HG02840 (cell line): ENCODE measurements at regions not wholly inside any gene's neighbourhood (a gene's known extent, or its start where the extent isn't known, plus 50 kb on each side); places are given as distances from the start of the nearest gene placed in this dataset.

Experiments used
- ATAC-seq: cut with Tn5 transposase; IDR thresholded peaks from one replicate; pipeline ENCODE4 v1.9.1; 2021; ENCODE audit warnings: mild to moderate bottlenecking, moderate library complexity, moderate number of reproducible peaks; ENCODE audit not compliant: unreplicated experiment, low FRiP score

- no peak for ATAC-seq
Observed at GRCh38 chr12:25058012-25058411, 109.1 kb upstream of the BCAT1 start.

- no peak for ATAC-seq
Observed at GRCh38 chr12:25056486-25057130, 107.7 kb upstream of the BCAT1 start.

GRCh38 chr12:25056011-25056410 is 107.1 kb upstream of the BCAT1 start:
- no peak for ATAC-seq

GRCh38 chr12:25054783-25055144 is 105.9 kb upstream of the BCAT1 start:
- no peak for ATAC-seq

- ATAC-seq = no peak
Observed at GRCh38 chr12:25054076-25054782, 105.3 kb upstream of the BCAT1 start.

- ATAC-seq = no peak
Observed at GRCh38 chr12:25052914-25053211, 104.0 kb upstream of the BCAT1 start.

GRCh38 chr12:25052196-25052913 is 103.5 kb upstream of the BCAT1 start:
- peak; percentile 76 for ATAC-seq

GRCh38 chr12:25051656-25052195 is 102.8 kb upstream of the BCAT1 start:
- ATAC-seq = peak; percentile 48

- ATAC-seq = no peak
Observed at GRCh38 chr12:25051171-25051570, 102.3 kb upstream of the BCAT1 start.

GRCh38 chr12:25045869-25046268 is 97.0 kb upstream of the BCAT1 start:
- no peak for ATAC-seq

GRCh38 chr12:25041006-25041741 is 92.3 kb upstream of the BCAT1 start:
- no peak for ATAC-seq

GRCh38 chr12:25040593-25040992 is 91.7 kb upstream of the BCAT1 start:
- ATAC-seq = no peak

- no peak for ATAC-seq
Observed at GRCh38 chr12:25034676-25035075, 85.8 kb upstream of the BCAT1 start.

GRCh38 chr12:25025951-25026490 is 77.1 kb upstream of the BCAT1 start:
- ATAC-seq = no peak

GRCh38 chr12:25025260-25025659 is 76.4 kb upstream of the BCAT1 start:
- ATAC-seq = no peak

GRCh38 chr12:25023808-25024207 is 74.9 kb upstream of the BCAT1 start:
- ATAC-seq = no peak

- peak; percentile 83 for ATAC-seq
Observed at GRCh38 chr12:25020621-25021243, 71.8 kb upstream of the BCAT1 start.

GRCh38 chr12:25018146-25018545 is 69.2 kb upstream of the BCAT1 start:
- ATAC-seq = no peak

GRCh38 chr12:25017336-25017735 is 68.4 kb upstream of the BCAT1 start:
- ATAC-seq = no peak

- no peak for ATAC-seq
Observed at GRCh38 chr12:25014961-25015360, 66.1 kb upstream of the BCAT1 start.
